GM10266 (cell line): ENCODE measurements at regions not wholly inside any gene's neighbourhood (a gene's known extent, or its start where the extent isn't known, plus 50 kb on each side); places are given as distances from the start of the nearest gene placed in this dataset.

Experiments used
- DNase-seq: peaks from one replicate; pipeline ENCODE4 v3.0.0; 2012; ENCODE audit errors: extremely low spot score
- TF ChIP-seq, protein P1 (sequence below): IDR thresholded peaks from 2 replicates; pipeline ENCODE4 v1.5.1; 2012; ENCODE audit warnings: mild to moderate bottlenecking, low read depth; ENCODE audit not compliant: control insufficient read depth, insufficient read depth; ENCODE audit errors: missing control alignments

DNA sequence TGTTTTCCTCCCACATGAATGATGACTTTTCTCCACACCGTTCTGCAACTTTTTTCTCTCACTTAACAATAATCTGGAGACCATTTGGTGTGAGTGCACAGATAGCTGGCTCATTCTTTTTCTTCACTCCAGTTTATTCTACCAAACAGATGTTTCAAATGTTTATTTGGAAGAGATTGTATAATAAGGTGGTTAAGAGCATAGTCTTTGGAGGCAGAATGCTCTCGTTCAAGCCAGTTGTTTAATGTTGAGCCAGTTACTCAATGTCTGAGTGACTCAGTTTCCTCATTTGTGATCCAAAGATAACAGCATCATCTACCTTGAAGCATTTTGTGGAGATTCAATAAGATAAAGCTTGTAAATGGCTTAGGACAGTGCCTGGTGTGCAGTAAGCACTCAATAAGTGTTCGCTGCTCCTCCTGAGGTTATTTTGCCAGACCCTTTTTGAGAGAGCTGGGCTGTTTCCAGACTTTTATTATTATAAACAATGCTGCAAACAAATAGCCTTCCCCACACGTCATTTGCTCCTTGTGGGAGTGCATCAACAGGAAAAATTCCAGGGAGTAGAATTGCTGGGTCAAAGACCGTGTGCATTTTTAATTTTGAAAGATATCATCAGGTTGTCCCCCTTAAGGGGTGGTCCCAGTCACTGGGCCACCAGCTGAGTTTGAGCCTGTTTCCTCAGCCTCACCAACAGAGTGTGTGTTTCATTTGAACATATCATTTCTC is 70.6 kb downstream of the VEGFA start:
- TF ChIP-seq, protein P1, sequence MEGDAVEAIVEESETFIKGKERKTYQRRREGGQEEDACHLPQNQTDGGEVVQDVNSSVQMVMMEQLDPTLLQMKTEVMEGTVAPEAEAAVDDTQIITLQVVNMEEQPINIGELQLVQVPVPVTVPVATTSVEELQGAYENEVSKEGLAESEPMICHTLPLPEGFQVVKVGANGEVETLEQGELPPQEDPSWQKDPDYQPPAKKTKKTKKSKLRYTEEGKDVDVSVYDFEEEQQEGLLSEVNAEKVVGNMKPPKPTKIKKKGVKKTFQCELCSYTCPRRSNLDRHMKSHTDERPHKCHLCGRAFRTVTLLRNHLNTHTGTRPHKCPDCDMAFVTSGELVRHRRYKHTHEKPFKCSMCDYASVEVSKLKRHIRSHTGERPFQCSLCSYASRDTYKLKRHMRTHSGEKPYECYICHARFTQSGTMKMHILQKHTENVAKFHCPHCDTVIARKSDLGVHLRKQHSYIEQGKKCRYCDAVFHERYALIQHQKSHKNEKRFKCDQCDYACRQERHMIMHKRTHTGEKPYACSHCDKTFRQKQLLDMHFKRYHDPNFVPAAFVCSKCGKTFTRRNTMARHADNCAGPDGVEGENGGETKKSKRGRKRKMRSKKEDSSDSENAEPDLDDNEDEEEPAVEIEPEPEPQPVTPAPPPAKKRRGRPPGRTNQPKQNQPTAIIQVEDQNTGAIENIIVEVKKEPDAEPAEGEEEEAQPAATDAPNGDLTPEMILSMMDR = no peak
- no peak for DNase-seq

DNA sequence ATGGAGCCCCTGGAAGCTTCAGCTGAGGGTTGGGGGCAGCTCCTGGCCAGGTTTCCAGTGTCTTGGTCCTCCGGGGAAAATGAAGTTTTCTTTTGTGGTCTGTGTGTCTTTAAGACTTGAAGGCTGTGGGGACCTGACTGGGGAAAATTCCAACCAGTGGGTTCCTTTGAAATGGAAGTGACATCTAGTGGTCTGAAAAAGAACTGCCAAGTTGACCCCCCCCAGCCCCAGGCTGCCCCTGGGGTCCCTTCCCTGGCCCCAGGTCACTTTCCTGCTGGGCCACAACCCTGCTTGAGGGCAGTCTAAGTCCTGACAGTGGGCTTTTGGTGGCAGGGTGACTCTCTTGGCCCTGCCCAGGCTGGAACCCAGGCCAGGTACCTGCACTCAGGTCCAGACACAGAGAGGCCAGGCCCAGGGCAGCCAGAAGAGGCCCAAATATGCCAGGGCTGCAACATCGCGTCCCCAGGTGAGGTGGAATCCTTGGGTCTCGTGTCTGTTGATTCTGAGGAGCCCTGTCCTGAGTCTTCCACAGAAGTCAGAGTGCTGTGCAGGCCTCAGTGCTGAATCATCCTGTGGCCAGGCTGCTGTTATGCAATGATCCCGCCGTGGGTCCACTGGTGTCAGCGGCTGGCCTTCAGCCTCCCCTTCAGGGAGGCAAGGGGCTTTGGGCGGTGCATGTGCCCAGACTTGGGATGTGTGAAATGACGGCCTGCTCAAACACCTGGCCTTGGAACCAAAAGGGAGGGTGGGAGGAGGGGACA is 68.4 kb downstream of the VEGFA start:
- TF ChIP-seq, protein P1 = peak; percentile 40
- peak; percentile 56 for DNase-seq

- TF ChIP-seq, protein P1 = no peak
- DNase-seq = no peak
These were observed 67.5 kb downstream of the VEGFA start for GRCh38 chr6:43837507-43837906.

GRCh38 chr6:43836507-43837240 is 66.7 kb downstream of the VEGFA start:
- DNase-seq = no peak

More at GRCh38 chr6:43836507-43837240, 66.7 kb downstream of the VEGFA start:
- TF ChIP-seq, protein P1 = no peak
